Esophagus muscularis mucosa (tissue), 4 donors: ENCODE measurements at regions not wholly inside any gene's neighbourhood (a gene's known extent, or its start where the extent isn't known, plus 50 kb on each side); places are given as distances from the start of the nearest gene placed in this dataset.

Source experiments
- EP300 ChIP-seq: sonication (generic); formaldehyde crosslinking; IDR thresholded peaks from one replicate; pipeline ENCODE4 v1.6.1; 2017; ENCODE audit warnings: antibody characterized with exemption
- POLR2A ChIP-seq: fragments of 450-650 bp; IDR thresholded peaks from one replicate; pipeline ENCODE4 v1.6.1; 2017; ENCODE audit warnings: antibody characterized with exemption, moderate library complexity, mild to moderate bottlenecking, low read depth
- POLR2AphosphoS5 ChIP-seq, 2 donors: sonication (generic); formaldehyde crosslinking; IDR thresholded peaks; one replicate each; pipeline ENCODE4 v1.6.1; 2017; ENCODE audit warnings: antibody characterized with exemption in 2 of 2
- TF ChIP-seq, protein P1 (sequence below), 3 experiments: fragments of 200-600 bp in 2 of 3; fragments of 450-650 bp in 1 of 3; sonication (generic) in 2 of 3; IDR thresholded peaks; one replicate each; pipeline ENCODE4 v1.5.1; 2017 to 2019; ENCODE audit warnings: antibody characterized with exemption in 3 of 3, mild to moderate bottlenecking in 2 of 3, moderate library complexity in 1 of 3

DNA sequence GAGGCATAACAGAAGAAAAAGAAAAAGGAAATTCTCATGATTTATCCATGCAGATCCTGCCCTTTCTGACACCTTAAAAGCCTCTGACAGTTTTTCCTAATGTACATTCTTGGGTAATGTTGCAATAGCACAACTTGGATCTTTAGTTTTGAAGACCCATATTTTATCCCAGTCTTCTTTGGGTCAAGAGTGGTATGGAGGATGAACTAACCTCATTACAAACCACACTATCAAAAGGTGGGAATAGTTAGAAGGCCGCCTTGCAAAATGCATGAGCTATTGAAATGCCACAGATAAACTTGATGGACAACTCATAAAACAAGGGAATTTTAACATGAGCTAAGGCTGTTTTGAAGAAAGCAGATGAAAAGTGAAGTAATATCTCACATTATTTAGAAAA lies 1479.8 kb upstream of the ACVR2A start:
- TF ChIP-seq POLR2AphosphoS5 (IDR thresholded peaks at IDR 0.05) = no peak
- TF ChIP-seq, protein P1, sequence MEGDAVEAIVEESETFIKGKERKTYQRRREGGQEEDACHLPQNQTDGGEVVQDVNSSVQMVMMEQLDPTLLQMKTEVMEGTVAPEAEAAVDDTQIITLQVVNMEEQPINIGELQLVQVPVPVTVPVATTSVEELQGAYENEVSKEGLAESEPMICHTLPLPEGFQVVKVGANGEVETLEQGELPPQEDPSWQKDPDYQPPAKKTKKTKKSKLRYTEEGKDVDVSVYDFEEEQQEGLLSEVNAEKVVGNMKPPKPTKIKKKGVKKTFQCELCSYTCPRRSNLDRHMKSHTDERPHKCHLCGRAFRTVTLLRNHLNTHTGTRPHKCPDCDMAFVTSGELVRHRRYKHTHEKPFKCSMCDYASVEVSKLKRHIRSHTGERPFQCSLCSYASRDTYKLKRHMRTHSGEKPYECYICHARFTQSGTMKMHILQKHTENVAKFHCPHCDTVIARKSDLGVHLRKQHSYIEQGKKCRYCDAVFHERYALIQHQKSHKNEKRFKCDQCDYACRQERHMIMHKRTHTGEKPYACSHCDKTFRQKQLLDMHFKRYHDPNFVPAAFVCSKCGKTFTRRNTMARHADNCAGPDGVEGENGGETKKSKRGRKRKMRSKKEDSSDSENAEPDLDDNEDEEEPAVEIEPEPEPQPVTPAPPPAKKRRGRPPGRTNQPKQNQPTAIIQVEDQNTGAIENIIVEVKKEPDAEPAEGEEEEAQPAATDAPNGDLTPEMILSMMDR (IDR thresholded peaks at IDR 0.05) = no peak
- no peak for TF ChIP-seq POLR2A
- TF ChIP-seq EP300 = no peak
